GM18858 (cell line): ENCODE measurements at regions not wholly inside any gene's neighbourhood (a gene's known extent, or its start where the extent isn't known, plus 50 kb on each side); places are given as distances from the start of the nearest gene placed in this dataset.

ENCODE experiments used
- ATAC-seq: cut with Tn5 transposase; IDR thresholded peaks from one replicate; pipeline ENCODE4 v1.9.1; 2021; ENCODE audit not compliant: unreplicated experiment

DNA sequence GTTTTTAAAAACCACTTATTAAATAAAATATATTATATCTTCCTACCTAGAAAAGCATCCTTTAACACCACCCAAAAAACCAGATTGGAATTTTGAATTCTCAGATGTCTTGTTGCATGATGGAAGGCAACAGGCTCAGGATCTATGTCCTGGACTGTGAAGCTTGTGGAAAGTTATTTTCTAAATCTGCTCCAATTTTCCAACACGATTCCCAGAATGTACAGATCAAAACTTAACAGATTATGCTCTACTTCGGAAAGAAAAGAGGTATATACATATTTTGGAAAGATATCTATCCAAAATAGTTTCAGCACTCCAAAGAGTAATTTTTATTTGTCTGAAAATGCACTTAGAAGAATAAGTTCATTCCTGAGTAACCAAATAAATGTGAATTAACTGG, 291.7 kb upstream of the EMCN start:
- no peak for ATAC-seq

DNA sequence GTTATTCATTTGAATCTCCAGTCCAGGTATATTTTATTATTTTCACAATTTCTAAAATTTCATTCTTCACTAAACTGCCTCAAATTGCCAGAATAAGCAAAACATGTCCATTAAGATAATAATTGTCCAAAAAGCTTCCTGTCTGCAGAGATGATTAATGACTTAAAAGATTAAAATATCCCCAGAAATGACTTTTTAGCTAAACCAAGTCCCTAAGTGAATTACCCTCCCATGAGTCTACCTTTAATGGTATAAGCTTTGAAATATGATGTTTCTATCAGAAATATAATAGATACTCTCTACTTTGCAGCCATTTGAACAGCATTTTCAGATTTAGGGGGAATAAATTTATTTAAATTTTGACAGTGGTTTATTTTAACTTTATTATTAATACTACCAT, 289.2 kb upstream of the EMCN start:
- no peak for ATAC-seq

DNA sequence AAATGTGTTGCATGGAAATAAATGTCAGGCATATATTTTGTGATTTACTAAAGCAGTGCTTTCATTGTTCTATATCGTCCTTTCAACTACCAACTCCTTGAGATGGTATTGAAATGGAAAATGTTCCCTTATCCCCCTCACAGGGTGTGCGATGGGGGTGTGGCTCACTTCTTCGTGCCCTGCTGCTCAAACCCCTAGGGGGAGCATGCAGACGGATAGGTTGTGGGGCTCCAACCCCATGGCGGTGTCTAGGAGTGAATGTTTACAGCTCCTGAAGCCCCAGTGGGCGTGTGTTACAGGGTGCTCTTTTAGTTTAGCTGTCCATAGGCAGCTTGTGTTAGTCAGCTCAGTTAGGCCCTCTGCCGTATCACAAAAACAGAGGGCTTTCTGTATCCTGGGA, 287.7 kb upstream of the EMCN start:
- ATAC-seq = no peak

DNA sequence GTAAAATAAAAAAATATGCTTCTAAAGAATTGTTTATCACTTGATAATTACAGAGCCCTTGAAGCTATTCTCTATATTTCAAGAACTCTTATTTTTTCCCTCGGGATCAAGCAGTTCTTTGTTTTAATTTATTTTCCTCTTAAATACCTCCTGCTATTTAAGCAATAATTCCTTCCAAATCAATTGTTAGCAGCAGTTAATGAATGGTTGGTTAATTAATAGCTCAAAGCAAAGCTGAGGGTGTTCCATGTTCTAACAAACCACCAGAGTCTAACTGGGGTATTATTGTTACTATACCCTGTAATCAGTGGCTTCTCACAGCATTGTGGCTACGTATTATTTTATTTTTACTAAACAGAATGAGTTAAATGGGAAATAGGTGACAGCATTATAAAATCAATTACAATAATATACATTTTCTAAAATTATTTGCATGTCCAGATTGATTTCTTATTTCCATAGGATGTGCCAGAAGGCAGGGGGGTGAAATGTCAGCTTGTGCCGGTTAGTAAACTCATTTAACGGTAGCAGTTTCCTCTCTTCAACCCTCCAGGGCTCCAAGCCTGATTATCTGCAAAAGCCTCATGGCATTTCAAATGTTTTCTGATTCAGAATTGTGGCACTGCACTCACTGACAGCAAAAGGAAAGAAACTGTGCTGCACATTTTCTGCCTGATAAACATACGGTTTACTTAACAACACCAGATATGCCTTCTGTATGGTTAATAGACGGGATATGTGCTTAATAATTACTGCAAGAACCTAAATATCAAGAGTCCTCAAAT, 286.9 kb upstream of the EMCN start:
- ATAC-seq = no peak

DNA sequence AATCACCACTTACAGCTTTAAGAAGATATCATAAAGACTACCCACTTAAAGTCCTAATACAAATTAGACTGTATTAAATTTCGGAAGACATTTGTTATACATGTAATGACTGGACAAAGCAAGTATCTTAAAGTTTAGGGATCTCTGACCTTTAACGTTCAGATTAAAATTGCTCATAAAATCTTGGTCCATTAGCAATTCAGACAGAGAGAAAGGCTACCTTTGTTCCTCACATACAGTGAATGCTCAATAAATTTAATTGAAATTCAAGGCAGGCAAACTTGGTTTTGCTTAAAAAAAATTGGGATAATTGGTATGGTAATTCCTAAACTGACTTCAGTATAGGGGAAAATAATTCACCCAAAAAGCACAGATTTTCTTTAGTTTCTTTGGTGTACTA, 285.9 kb upstream of the EMCN start:
- no peak for ATAC-seq

DNA sequence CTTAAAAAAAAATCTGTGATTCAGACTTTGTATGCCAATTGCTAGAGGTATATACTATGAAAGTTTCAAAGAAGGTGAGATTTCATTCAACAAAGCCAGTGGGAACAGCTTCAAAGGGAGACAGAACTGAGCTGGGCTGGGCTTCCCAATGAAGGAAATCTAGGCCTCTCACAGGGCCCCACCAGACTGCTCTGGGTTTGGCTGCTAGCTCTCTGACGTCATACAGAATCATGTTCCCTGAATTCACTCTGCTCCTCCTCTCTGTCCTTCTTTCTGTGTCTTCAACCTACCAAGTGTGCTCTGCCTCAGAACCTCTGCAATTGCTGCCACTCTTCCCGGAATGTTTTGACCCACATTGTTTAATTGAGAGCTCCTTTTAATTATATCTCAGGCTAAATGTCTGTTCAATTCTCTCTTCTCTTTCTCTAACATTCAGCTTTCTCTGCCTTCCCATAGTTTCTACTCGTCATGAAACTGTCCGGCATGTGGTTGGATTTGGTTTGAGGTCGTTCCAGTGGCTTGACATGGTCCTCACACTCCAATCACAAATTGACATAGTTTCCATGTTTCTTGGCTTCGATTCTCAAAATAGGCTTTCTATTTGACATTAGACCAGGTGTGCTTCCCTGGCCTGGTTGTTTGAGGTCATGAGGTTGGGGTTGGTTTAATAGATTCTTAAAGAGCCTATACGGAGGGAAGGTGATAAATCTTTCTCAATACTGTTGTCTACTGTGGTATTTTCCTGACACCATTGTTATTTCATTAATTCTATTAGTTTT, 282.1 kb upstream of the EMCN start:
- ATAC-seq = no peak

DNA sequence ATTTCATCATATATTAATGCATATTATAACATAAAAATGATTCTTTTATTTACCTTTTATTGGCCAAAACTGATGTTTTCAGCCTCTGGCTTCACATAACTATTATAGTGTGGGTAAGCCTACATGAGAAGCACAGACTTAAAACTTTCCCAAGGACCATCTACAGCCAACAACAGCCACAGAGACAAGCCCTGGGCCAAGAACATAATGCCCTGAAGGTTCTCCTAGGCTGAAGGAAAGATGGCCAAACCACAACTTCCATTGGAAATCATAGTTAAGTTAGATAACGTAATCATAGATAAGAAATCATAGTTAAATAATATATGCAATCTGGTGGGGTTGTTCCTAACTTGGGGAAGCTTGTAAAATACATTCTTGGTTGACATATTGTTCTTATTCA, 280.0 kb upstream of the EMCN start:
- no peak for ATAC-seq

DNA sequence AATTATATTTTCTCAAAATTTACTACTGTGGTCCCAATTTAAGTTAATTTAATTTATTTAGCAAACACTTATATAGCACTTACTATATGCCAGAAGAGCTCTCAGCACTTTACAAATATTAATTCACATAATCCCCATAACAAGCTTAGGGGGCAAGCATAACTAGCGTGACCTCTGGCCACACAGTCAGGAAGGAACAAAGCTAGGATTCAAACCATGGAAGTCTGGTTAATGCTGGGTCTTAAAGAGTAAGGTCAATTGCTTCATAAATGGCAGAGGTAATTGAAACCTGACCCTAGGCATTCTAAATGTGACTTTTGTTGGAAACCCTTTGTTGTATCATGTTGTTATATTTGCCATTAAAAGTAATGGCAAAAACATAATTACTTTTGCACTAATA, 279.5 kb upstream of the EMCN start:
- ATAC-seq = no peak

DNA sequence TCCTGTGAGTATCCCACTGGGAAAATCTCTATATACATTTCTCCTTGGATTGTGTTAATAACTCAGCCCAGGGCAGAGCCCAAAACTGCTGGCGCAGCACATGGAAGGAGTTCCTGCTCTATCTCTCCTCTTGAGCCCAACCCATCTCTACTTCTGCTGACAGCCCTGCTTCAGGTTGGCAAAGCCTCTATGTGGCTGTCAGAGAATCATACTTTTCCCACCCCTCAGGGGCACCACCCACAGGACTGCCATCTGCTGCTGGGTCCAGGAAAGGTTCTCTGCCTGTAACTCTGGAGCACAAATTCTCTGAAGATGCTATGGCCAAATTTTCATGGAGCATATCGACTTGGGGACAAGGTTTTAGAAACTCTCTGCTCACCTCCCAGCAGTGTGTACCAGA, 278.5 kb upstream of the EMCN start:
- ATAC-seq = no peak

DNA sequence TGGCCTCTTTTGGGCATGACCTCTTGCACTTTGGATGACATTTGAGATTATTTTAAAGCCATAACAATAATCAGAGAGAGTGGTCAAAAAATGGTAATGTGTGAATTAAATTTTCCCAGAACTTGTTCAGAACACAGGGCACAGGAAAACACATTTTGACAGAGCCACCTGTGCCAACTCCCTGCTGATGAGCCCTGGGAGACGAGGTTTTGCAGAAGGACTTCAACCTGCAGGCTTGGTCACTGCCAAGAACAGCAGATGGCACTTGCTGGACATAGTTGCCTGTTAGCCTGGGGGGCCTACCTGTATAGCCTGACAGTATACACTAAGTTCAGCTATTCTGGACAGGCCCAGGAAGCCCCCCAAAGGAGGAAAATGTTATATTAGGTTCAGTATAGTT, 277.8 kb upstream of the EMCN start:
- no peak for ATAC-seq

DNA sequence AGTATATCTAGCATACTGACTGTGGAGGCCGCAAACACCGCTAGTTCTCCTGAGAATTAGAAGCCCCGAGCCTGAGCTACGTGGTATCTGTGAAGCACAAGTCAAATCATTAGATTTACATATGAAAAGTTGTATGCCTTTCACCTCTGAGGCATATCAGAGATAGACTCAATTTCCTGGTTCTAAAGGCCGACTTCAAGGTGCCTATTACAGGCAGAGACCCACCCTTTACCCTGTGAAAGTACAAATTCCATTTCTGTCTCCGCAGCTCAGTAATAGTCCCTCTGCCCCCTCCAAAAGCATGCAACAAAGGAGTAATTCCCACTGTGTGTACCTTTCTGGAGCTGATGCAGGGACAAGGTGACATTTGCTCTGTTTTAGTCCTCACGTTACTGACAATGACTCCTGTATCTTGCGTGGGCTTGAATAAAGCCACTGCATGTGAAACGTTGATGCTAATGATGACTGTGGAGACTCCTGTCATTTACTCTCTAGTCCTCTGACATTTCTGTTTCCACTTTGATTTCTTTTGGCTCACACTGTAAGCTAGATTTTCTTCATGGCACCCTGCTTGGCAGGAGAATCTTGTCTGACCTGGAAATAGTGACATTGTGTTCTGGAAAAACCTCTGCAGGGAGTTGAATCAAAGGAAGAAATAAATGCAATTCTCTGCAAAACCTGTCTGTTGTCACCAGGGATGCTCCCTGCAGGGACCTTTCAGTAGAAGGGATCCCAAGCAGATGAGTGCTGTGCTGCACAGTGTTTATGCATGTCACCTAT, 273.2 kb upstream of the EMCN start:
- ATAC-seq = no peak

DNA sequence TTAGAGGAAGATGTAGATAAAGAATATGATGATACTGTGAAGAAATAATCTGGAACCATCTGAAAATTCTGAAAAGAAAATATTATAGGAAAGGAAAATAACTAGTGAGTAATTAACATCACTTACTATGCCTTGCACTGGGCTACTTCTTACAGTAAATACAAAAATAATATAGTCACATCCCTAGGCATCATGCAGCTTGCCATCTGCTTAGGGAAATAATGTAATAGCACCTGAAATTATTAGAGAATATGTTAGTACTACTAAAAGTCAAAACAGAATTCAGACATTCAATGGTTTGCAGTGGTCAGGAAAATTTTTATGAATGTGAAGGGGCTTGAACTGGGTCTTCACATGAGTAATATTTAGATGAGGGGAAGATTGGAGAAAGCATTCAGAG, 272.2 kb upstream of the EMCN start:
- no peak for ATAC-seq

DNA sequence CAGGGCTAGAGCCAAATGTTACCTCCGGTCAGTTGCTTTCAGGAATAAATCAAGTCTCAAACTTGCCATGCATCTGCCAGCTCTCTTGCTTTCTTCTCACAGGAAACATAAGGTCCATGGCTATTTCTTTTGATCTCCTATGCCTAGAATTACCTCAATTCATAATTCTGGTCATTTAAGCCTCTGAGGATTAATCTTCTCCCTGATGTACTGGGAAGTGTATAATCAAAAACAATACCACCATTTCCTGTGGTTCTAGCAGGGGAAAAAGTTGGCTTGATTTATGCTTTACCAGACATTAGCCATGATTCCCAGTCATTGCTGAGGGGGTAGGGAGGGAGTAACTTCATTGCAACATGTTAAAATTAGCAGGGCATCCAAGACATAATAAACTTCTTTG, 268.7 kb upstream of the EMCN start:
- ATAC-seq = no peak

DNA sequence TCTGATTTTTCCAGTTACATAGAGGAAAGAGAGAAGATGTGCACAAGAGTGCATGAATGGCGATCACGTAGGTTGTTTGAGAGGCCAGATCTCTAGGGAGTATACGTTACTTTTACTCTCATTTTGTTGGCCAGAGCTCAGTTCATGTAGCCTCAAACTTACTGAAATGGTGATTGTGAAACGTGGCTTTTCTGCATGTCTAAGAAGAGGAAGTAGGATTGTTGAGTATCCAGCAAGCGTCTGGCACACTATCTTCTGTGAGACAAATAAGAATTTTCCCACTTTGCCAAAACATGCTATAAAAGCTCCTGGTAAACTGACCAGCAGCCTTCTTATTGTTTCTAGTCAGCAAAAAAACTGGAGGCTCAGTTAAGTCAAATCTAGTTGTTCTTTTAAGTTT, 264.5 kb upstream of the EMCN start:
- ATAC-seq = no peak

DNA sequence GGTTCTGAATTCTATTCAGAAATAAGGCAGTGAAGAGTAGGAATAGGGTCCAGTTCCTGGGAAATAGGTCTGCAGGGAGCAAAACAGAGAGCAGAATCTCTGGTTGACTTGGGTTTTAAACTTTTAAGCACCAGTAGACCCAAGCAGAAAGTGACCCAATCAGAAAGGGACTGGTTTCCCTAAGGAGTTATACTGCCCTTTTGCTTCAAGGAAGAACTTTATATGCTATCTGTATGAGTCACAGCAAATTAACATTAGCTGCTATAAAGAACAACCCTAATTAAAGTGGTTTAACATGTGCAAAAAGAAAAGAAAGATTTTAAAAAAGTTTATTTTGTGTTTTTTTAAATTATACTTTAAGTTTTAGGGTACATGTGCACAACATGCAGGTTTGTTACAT, 263.6 kb upstream of the EMCN start:
- no peak for ATAC-seq

DNA sequence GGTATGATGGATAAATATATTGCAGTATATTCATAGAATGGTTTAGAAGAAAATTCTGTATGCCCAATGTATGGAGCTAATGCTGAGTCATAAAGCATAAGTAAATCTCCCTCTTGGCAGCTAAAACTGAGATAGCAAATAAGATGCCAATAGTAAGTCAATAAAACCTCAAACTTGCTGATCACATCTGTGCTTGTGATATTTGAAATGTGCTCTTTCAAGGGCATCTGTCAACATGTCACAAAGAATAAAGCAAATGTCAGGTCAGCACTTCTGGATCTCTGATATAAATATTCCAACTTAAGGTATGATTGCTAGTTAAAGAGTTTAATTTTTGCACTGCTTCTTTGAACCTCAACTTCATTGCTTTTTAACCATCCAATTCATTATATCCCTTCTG, 262.3 kb upstream of the EMCN start:
- no peak for ATAC-seq

DNA sequence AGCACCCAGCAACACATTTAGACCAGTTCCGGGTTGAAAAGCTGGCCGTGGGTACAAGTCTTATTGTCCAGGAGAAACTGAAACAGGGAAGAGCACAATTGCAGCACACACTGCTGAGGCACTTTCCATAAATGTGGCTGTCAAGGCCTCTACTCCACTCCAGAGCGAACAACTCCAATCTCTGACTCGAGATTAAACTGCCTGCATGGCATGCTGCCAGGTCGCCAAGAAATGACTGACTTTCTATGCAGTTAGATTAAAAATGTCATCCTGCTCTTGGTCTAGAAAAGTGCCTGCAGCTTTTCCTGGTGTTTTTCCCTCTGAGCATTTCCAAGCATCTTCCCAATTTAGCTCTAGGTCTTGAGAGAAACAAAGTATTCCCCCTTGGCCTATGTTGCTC, 260.6 kb upstream of the EMCN start:
- no peak for ATAC-seq

DNA sequence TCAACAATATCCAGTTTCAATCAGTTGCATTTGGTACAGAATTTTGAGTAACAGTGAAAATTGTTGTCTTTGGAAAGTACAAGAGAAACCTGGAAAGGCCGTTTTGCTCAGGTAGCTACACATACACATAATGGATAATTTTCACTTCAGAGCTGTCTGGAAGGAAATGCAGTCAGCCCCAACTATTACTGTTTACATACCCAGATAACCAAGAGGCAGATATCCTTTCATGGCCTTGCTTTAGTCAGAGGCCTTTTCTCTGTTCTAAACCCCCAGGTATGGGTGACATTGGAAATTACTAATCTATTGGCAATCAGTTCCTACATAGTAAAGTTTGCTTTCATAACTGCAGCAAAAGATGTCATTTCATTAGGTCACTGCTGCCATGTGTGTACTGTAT, 244.9 kb upstream of the EMCN start:
- ATAC-seq = no peak

DNA sequence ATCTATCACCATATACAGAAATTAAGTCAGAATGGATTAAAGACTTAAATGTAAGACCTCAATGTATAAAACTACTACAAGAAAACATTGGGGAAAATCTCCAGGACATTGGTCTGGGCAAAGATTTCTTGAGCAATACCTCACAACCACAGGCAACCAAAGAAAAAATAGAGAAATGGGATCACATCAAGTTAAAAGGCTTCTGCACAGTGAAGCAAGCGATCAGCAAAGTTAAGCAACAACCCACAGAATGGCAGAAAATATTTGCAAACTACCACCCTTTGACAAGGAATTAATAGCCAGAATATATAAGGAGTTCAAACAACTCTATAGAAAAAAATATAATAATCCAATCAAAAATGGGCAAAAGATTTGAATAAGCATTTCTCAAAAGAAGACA, 236.9 kb upstream of the EMCN start:
- ATAC-seq = no peak

DNA sequence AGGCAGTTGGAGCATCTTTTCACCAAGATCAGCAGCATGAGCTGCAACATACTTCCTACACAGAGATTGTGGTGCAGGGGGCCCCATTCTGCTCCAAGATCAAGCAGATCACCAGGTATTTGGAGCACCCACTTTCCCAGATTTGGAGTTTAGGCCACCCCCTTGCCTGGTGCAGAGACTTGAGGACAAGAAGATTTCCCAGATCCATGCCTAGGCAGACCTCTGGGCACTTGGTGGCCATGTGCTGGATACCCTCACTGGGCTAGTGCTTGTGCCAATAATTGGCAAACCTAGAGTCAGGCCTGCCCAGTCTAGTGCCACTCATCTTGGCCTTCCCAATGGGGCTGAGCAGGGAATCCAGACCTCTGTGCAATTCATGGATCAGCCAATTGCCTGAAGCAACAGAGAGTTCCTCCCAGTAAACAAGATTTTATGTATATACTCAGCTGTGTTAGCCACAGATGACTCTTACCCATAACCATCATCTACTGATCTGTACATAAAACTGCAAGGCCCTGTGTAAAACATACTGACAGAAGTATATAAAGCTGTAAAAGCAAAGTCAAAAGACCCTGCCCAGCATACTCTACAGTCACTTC, 228.4 kb upstream of the EMCN start:
- ATAC-seq = no peak

DNA sequence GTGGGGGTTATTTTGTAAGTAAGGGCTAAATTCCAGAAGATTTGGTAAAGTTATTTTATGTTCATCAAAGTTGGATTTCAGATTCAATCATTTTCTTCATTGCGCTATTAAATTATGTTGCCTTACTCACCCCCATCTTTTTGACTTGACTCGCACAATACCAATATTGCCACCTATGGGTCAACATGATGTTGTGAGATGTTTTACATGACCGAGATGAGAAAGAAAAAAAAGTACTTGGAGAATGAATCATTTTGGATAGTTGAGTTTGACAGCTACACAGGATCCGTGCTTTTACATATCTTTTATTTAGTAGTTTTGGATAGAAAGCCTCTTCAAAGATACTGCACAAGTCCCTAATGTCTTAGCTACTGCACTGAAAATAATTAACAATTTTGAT, 224.2 kb upstream of the EMCN start:
- no peak for ATAC-seq

DNA sequence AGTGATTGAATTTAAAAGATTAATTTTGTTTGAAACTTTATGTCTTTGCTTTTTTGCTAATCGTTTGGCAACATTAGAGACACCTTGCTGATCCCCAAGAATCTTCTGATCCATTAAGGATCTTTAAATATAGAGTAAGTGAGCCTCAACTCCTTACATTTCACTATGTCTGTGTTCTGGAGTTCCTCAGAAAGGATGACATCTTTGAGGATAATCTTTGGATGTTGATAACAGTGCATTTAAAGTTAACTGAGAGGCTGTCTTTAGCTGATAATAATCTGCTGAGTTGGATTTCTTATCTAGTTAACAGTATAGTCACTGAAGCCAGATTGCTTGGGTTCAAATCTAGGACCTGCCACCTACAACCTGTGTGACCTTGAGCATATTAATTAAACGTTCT, 221.6 kb upstream of the EMCN start:
- ATAC-seq = no peak
